HuH-7.5 (cell line): ENCODE measurements at regions not wholly inside any gene's neighbourhood (a gene's known extent, or its start where the extent isn't known, plus 50 kb on each side); places are given as distances from the start of the nearest gene placed in this dataset.
"Not testable (repeated sequence)": the region's sequence is repeated elsewhere in the genome, so short reads cannot be mapped to it uniquely, and the experiment has no call there.

Source experiments
- DNase-seq: peaks from one replicate; pipeline ENCODE4 v3.0.0; 2011; ENCODE audit warnings: low spot score

DNA sequence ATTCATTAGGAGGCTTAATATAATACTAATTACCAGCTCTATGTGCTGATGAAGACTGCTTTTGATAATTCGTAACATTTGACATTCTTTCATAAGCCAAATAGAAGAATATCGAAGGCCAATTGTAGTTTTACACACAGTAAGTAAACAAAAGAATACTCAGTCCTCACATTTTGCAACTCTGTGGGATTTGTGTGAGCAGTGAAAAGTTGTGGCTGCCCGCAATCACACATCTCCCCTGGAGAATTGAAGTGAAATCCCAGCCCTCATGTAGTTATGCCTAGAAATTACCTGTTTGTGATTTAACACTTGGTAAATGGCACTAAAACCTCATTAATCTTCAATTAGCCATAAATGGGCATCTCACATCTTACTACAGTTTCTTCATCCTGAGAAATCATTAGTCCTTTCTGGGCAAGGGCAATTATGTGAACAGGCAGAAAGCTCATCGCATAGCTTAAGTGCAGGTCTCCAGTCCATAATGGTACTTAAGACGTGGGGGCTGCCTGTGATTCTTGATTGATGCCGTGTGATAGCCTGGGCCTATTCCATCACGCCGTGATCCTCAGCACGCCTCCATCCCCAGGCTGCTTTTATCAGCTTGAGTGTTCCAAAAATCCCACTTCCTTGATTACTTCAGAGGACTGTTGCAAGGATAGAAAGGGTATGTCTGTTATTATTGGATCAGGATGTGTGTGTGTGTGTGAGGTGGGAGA lies 97.9 kb upstream of the METTL14 start:
- no peak for DNase-seq

GRCh38 chr4:118587946-118588345 lies 97.2 kb upstream of the METTL14 start:
- no peak for DNase-seq

DNA sequence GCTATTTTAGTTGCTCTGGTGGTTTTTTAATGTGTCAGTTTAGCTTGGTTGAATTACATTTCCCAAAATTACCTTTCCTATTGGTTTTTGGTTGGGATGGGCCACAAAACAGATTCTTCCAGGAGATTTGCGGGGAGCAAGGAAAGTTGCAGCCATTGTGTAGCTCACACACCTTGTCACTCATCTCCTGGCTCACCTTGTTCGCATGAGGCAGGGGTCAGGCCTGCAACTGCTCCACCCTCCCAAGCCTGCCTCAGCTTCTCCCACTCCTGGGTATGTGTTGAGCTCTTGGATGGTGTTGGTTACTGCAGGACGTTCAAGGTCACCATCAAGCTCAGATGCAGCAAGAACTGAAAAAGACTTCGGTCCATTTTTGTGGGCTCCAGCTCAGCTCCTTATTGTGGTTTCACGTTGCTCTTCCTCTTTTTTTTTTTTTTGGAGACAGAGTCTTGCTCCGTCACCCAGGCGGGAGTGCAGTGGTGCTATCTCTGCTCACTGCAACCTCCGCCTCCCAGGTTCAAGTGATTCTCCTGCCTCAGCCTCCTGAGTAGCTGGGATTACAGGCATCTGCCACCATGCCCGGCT lies 95.6 kb upstream of the METTL14 start:
- no peak for DNase-seq

DNA sequence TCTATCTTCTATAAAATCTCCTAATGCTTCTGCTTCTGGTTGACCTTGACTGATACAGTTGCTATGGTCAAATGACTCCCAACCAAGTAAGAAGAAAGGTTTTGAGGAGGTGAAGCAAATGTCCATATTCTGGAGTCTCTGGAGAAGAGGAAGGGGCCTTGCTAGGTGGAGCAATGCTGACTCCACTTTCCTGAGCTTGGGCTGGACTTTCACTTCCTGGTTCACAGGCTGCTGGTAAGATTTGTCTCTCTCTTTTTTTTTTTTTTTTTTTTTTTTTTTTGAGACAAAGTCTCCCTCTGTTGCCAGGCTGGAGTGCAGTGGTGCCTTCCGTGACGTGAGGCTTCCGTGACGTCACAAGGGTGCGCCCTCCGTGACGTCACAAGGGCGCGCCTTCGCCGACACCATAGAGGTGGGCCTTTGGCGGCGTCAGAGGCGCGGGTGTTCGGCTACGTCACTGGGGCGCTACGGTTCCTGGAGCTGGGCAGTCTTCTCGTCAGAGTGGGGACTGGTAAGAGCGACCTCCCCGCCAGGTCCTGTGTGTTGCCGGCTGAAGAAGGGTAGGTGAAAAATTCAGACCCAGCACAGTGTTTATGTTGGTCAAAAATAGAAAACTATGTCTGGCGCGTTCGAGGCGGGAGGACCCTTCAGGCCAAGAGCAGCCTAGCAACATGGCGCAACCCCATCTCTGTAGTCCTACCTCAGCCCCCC lies 93.7 kb upstream of the METTL14 start:
- peak; percentile 8 for DNase-seq

- DNase-seq, result not testable (repeated sequence)
These were observed 92.9 kb upstream of the METTL14 start for GRCh38 chr4:118592289-118592688.

GRCh38 chr4:118595883-118596282 lies 89.3 kb upstream of the METTL14 start:
- not testable (repeated sequence) for DNase-seq

DNA sequence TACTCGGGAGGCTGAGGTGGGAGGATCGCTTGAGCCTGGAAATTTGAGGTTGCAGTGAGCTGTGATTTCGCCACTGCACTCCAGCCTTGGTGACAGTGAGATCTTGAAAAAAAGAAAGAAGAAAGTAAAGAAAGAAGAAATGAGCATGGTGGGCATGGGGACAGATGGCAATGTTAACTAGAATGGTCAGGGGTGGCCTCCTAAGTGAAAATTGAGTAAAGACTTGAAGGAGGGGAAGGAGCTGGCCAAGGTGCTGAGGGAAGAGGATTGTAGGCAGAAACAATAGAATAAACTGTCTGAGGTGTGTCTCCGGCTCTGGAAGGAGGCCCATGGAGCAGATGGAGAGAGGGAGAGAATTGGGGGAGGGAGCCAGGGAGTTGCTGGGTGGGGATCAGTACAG lies 60.1 kb upstream of the METTL14 start:
- DNase-seq, result not testable (repeated sequence)

GRCh38 chr4:118629697-118630096 lies 55.5 kb upstream of the METTL14 start:
- DNase-seq, result not testable (repeated sequence)

DNA sequence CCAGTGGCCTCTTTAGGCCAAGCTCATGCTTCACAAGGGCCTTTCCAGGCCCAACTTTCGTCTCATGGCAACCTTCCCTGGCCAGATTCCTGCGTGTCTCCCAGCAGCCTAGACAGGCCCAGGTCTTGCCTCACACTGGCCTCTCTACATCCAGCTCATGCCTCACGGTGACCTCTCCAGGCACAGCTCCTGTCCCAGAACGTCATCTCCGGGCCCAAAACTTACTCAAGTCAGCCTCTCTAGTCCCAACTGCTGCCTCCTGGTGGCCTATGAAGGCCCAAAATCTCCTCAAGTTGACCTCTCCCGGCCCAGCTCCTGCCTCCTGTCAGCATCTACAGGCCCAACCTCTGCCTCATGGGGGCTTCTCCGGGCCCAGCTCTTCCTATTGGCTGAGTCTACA lies 54.3 kb upstream of the METTL14 start:
- not testable (repeated sequence) for DNase-seq

GRCh38 chr4:118631321-118632050 lies 53.7 kb upstream of the METTL14 start:
- not testable (repeated sequence) for DNase-seq

GRCh38 chr4:118633476-118633875 lies 51.7 kb upstream of the METTL14 start:
- not testable (repeated sequence) for DNase-seq

GRCh38 chr4:118634126-118634875 lies 50.9 kb upstream of the METTL14 start:
- DNase-seq, result not testable (repeated sequence)
